GM18511 (cell line): ENCODE measurements at regions not wholly inside any gene's neighbourhood (a gene's known extent, or its start where the extent isn't known, plus 50 kb on each side); places are given as distances from the start of the nearest gene placed in this dataset.

Experiments
- ATAC-seq: cut with Tn5 transposase; IDR thresholded peaks from one replicate; pipeline ENCODE4 v1.9.1; 2021; ENCODE audit warnings: mild to moderate bottlenecking, moderate library complexity; ENCODE audit not compliant: unreplicated experiment

DNA sequence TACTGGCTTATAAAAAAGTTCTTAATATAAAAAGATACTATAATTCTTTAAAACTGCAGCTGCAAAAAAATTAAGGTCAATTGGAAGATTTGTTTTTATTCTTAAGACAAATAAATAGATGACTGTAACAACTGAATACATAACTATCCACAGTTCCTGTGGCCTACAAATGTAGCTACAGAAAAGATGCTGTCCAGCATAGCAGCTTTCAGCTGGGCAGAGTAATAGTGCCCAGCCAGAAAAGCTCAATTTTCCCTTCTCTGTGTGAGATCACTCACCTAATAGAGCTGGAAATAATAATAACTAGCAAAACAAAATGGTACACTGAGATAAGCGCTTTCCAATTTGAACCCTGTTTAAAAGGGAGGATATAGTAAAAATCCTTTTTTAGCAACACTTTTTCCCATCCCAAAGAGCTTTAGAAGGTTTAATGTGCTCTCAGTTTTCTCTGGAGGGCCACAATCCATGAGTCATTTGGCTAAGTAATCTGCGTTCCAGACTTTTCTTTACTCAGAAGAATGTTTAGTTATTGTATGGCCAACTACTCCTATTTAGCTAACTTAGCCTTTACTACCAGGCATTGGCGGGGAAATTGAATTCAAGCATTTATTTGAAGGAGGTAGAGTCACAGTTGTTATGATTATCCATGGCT is 158.1 kb upstream of the SLC39A10 start:
- no peak for ATAC-seq

DNA sequence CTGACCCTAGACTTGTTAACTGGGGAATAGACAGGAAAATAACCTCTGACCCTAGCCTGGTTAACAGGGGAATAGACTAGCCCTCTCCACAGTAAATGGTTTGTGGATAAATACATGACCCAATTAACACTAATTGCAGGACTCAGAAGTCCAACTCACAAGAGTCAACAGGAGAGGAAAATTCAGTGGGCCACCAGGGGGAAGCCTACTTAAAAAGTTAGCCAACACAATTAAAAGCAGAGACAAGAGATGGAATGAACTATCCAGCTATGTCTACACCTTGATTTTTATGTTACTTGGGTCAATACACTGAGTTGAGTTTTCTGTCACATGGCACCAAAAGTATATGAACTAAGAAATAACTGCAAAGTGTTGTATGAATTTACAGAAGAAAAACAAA is 158.8 kb upstream of the SLC39A10 start:
- peak; percentile 81 for ATAC-seq

DNA sequence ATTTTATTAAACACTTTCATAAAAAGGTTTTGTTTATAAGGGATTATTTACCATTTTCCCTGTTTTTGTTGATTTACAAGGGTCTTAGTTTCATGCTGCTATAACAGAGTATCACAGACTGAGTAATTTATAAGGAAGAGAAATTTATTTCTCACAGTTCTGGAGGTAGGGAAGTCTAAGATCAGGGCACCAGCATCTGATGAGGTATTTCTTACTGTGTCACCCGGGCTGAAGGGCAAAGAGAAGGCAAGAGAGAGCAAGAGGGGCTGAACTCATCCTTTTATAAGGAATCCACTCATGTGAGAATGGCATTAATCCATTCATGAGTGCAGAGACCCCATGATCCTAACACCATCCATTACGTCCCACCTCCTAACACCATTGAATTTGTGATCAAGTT is 160.0 kb upstream of the SLC39A10 start:
- ATAC-seq: no peak

DNA sequence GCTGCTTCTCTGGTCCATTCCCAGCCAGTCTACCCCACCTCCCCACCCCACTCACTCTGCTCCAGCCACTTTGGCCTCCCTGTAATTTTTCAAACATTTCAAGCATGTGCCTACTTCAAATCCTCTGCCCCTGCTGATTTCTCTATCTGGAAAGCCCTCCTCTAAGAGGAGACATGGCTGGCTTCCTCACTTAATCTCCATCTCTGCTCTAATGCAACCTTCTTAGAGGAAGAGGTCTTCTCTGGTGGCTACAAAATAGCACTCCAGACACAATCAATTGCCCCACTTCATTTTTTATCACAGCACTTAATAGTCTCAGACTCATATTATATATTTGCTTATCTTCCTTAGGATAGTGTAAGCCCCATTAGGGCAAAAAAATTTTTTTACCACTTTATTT is 161.1 kb upstream of the SLC39A10 start:
- ATAC-seq: no peak

DNA sequence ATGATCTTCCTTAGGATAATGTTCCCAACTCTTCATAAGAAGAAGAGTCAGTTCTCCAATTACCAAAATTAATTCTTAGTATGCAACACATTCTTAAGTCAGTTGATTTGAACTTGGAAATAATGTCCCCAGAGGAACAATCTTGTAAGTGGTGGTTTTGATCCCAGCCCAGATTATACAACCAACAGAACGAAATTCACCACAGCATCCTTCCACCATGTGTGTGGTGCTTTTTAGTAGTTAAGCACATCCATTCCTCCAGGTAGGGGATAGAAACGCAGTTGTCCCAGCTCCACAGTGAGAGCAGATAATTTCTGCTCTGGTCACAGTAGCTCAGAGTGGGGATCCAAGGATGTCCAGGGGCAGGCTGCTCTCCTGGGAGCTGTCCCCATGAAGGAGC is 161.7 kb upstream of the SLC39A10 start:
- no peak for ATAC-seq

DNA sequence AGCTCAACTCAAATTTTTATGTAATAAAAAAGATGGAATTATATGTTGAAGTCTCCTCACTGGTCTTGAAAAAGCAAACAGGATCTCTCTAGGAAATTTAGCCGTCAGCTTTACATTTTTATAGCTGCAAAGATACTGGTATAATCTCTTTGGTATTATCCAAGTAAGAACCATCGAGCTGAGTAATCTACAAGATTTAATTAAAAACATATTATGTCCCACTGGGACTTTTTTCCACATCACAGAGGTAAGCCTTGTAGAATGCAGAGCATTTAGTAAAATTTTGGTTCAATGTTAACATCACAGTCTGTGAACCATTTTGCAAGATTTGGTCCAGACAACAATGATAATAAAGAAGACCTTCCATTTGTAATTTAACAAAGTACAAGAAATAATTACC is 162.6 kb upstream of the SLC39A10 start:
- ATAC-seq: no peak

DNA sequence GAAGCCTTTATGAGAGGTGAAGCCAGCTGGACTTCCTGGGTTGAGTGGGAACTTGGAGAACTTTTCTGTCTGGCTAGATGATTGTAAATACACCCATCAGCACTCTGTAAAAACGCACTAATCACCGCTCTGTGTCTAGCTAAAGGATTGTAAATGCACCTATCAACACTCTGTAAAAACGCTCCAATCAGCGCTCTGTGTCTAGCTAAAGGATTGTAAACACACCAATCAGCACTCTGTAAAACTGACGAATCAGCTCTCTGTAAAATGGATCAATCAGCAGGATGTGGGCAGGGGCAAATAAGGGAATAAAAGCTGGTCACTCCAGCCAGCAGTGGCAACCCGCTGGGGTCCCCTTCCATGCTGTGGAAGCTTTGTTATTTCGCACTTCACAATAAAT is 163.6 kb upstream of the SLC39A10 start:
- no peak for ATAC-seq

DNA sequence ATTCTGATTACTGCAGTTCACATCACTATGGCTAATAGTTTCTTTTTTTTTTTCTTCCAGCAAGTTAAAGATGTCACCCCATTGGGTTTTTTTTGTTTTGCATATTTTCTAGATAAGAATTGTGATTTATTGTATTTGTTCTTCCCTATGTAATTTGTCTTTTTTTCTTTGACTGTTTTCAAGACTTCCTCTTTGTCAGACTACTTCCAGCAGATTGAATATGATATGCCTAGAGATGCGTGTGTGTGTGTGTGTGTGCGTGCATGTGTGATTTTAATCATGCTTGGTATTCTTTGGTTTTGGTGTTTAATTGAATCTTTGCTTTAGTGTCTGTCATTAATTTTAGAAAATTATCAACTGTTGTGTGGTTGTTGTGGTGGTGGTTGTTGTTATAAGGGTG is 166.7 kb upstream of the SLC39A10 start:
- no peak for ATAC-seq

DNA sequence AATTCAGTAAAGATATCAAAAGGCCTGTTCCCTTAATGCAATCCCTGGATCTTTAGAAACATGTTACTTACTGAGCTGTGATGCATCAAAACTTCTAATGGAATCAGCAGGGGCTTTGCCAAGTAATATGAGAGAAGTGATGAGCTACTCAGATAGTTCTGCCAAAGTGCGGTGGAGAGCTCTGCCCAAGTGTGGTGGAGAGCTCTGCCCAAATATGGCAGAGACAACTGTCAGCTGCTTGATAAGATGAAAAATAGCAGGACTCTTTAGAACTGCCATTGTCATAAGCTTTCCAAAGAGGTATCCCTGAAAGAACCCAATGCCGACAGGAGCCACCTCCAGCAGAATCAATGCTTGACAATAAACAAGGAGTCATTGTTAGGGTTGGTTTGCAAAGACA is 167.9 kb upstream of the SLC39A10 start:
- ATAC-seq: no peak

DNA sequence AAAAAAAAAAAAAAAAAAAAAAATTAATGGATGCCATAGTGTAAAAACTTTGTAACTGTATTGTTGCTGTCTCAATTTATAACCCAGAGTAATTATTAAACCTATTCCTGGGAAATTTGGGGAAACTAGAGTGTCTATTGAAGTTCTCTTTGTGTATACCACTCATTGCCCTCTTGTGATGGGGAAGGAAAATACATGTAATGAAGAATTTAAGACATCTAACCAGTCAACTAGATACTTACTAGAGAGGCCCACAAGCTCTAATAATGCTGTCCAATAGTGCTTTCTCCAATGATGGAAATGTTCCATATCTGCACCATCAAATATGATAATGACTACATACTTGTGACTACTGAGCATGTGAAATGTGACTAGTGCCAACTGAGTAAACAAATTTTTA is 168.5 kb upstream of the SLC39A10 start:
- no peak for ATAC-seq

DNA sequence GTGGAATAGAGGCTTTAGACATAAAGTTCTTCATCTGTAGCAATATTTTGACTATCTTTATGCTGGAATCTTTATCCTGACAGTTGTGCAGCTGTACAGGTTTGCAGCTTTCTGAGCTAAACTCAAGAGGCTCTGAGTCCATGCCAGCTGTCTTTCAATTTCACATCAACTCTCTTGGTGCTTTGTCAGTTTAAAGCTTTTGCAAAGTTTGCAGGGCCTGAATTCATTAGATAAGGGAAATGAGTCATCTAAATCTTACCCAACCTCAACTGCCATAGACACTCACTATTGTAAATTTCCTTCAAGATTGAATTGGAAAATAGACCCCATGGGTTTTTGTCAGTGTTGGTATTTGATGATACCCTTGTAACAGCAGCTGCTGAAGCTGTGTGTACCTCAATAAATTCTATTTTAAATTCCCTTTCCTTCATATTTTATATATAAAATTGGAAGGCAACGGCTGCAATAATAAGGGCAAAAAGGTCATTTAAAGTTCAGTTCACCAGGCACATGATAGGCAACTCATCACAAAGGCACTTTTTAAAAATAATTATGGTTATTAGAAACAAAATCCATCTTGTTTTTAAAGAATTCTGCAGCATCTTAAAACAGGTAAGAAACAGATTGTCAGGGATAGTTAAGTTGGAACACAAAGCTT is 169.9 kb upstream of the SLC39A10 start:
- peak; percentile 98 for ATAC-seq

DNA sequence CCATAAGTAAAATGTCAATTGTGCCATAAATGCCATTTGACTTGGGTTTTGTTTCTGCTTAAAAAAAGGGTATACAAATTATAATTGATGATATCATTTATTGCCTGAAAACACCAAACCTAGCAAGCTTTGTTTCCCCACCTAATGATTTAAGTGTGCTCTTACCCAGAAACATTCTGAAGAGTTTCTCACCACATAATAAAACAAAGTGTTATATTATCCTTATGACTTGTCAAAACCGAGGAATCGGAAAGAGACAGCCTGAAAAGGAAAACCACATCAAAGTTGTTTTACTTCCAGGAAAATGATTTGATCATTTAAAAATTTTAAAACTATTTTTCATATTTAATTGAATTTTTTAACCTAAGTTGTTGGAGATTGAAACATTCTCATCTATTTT is 170.5 kb upstream of the SLC39A10 start:
- no peak for ATAC-seq

DNA sequence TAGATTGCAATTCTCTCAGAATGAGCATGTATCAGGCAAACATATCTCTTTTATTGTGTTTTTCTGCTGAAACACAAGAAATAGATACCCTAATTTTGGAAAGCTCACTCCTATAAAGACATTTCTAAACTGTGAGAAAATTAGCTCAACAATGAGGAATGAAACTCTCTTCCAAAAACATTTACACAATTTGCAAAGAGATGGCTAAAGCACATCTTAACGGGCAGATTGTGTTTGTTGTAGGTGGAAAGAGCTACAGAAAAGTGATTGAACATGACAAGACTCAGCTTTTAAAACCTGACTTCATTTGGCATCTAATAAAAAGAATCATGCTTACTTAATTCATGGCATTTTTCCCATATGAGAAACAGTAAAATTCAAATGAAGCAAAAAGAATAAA is 175.0 kb upstream of the SLC39A10 start:
- ATAC-seq: no peak

DNA sequence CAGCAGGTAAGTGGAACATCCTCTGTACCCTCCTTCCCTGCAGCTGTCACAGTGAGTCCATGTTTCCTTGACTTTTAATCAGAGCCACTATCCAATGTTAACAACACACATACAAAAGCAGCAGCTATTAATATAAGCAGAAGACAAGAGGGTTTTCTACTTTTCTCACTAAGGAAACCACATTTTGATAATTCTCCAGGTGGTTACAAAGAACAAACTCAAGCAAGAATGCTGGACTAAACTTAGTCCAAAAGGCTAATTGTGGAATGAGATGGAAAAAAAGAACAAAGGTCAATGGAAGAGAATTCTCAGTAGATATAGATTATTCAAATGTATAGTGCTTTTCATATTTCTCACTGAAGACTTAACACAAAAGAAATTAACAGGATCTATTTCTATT is 176.9 kb upstream of the SLC39A10 start:
- no peak for ATAC-seq

DNA sequence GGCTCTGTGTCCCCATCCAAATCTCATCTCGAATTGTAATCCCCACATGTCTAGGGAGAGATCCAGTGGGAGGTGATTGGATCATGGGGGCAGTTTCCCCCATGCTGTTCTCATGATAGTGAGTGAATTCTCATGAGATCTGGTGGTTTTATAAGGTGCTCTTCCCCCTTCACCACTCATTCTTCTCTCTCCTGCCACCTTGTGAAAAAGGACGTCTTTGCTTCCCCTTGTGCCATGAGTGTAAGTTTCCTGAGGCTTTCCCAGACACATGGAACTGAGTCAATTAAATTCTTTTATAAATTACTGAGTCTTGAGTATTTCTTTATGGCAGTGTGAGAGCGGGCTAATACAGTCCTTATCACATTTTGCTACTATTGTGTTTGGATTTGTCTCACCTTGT is 177.6 kb upstream of the SLC39A10 start:
- ATAC-seq: no peak

DNA sequence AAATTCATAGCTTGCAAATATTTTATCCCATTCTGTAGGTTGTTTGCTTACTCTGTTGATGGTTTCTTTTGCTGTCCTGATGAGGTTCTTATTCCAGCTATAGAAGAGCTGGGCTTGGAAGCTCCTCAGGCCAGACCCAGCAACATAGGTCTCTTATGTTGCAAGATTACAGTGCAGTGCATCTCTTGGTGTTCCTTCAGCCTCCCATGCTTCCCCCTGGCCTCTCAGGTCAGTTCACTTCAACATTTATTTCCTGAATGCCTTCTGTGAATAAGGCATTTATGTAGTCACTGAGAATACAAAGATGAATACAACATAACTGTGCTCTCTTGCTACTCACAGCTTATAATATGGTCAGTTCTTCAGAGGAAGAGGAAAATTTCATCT is 179.0 kb upstream of the SLC39A10 start:
- peak; percentile 36 for ATAC-seq

DNA sequence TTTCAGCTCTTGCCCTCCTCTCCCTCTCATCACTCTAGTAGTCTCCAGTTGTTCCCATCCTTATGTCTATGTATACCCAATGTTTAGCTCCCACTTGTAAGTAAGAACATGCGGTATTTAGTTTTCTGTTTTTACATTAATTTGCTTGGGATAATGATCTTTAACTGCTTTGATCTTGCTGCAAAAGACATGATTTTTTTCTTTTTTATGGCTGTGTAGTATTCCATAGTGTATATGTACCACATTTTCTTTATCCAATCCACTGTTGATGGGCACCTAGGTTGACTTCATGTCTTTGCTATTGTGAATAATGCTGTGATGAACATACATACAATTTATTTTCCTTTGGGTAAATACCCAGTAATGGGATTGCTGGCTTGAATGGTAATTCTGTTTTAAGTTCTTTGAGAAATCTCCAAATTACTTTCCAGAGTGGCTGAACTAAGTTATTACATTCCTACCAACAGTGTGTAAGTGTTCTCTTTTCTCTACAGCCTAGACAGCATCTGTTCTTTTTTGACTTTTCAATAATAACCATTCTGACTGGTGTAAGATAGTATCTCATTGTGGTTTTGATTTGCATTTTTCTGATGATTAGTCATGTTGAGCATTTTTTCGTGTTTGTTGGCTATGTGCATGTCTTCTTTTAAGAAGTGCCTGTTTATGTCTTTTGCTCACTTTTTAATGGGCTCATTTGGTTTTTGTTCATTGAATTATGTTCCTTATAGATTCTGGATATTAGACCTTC is 179.6 kb upstream of the SLC39A10 start:
- ATAC-seq: peak; percentile 74

DNA sequence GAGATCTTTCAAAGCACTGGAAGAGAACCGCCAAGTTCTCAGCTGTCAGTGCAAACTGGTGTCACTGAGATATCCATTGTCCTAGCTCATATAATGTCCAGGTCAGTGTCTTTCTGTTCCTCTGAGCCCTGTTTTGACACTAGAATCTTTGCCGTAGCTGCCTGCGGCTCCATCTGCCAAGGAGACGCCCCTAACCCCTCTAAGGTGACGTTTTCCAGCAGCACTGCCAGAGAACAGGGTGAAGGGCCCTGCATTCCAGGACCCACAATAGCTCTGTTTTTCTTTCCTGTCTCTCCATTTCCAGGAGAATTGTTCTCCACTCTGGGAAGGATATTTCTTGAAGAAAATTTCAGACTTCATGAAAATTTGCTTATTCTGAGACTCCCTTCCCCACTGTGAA is 181.7 kb upstream of the SLC39A10 start:
- no peak for ATAC-seq

DNA sequence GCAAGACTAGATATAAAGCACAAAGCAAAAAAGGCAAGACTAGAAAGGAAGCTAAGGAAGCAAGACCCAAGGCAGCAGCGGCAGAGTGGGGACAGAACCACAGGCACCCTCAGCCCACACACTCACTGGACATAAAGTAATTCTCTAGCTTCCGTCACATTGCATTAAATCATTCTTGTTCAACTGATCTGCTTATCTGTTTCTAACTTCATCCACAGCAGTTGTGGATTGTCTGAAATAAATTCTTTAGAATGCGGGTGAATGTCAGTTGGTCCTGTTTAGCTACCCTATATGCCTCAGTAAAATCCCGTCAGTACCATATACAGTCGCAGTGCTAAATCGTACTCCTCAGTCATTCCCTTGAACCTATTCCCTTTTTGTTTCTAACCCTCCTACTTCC is 183.2 kb upstream of the SLC39A10 start:
- no peak for ATAC-seq

DNA sequence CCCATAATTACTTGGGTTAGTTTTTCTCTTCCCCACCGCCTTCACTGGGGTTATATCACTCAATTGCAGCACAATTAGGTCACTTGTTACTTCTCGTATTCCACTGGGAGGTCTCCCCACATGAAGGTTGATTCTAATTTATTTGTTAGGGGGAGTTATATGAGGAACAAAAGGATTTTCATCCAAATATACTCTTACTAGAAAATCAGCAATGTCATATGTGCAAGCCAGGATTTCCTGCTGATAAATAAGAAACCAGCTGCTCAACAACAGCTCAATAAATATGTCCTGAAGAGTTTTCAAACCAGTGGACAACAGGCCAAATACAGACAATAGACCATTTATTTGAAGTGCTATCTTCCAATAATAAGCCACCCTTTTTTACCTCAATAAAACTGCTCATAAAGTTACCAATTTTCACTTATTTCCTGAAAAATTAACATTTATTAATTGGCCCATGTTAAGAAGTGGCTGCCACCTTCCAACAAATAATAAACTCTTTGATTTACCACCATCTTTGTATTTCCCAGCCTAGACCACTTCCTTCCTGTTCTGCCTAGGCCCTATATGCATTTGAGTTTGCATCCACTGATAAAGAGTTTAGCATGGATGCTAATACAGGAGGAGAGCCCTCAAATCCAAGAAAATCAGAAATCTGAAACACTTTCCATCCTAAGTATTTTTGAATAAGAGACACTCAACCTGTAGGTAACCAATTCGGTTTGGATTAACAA is 184.4 kb upstream of the SLC39A10 start:
- ATAC-seq: no peak

DNA sequence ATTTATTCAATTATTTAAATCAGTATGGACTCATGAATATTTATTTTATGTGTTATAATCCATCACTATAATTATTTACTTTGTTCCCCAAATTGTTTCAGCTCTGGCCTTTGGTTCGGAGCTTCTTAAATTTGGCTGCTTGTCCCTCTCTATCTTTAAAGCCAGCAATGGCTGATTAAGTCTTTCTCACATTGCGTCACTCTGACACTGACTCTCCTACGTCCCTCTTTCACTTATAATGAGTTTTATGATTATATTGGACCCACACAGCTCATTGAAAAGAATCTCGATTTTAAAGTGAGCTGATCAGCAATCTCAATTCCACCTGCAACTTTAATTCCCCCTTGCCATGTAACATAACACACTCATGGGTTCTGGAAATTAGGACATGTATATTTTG is 185.2 kb upstream of the SLC39A10 start:
- ATAC-seq: no peak

DNA sequence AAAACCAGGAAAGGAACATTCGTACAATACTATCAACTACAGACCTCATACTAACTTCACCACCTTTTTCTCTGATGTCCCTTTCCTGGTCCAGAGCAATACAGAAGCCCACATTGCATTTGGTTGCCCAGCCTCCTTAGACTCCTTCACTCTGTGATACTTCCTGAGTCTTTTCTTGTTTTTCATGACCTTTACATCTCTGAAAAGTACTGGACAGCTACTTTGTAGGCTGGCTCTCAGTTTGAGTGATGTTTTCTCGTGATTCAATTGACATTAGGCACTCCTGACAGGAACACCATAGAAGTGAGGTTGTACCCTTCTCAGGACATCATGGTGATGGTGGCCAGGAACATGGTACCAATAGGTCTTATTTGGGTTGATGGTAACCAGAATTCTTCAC is 185.9 kb upstream of the SLC39A10 start:
- peak; percentile 27 for ATAC-seq
